Uterus (tissue), 2 donors: ENCODE measurements at regions not wholly inside any gene's neighbourhood (a gene's known extent, or its start where the extent isn't known, plus 50 kb on each side); places are given as distances from the start of the nearest gene placed in this dataset.

Source experiments
- POLR2A ChIP-seq, 2 donors: fragments of 450-650 bp; IDR thresholded peaks; one replicate each; pipeline ENCODE4 v1.6.1; 2016; ENCODE audit warnings: antibody characterized with exemption in 2 of 2, mild to moderate bottlenecking in 1 of 2, moderate library complexity in 1 of 2
- TF ChIP-seq, protein P1 (sequence below), 4 experiments: fragments of 200-600 bp in 2 of 4; fragments of 450-650 bp in 2 of 4; sonication (generic) in 2 of 4; IDR thresholded peaks; one replicate each; pipeline ENCODE4 v1.5.1; 2016 to 2019; ENCODE audit warnings: antibody characterized with exemption in 4 of 4, mild to moderate bottlenecking in 2 of 4, moderate library complexity in 1 of 4

DNA sequence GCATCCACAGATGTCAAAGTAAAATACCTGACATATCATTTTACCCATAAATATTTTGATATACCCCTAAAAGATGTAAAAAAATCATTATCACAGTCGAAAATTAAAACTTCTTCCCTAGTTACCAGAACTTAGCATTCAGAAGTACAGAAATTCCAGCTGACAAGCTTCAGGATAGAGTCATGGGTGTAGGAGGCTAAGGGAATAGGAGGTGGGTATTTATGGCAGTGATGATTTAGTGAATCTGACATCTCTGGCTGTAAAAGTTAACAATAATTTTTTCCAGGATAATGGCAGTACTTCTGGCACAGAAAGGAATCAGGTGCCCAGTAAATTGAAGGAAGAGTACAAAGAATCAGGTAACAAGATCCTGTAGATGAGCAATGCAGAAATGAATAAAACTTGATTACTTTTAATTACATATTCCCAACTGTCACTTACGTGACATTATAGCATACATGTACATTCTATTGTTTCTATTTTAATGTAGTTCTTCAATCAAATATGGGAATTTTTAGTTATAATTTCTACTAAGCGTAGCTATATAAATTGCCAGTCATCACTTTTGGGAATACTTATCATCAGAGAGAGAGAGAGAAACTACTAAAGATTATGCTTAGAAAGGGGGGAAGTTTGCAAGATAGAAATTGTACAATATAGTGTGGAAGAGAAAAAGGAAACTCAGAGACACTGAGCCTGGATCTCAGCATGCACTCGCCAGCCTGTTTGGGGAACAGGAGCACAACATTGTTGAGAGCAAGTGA is 143.4 kb downstream of the TMEM144 start:
- TF ChIP-seq, protein P1, sequence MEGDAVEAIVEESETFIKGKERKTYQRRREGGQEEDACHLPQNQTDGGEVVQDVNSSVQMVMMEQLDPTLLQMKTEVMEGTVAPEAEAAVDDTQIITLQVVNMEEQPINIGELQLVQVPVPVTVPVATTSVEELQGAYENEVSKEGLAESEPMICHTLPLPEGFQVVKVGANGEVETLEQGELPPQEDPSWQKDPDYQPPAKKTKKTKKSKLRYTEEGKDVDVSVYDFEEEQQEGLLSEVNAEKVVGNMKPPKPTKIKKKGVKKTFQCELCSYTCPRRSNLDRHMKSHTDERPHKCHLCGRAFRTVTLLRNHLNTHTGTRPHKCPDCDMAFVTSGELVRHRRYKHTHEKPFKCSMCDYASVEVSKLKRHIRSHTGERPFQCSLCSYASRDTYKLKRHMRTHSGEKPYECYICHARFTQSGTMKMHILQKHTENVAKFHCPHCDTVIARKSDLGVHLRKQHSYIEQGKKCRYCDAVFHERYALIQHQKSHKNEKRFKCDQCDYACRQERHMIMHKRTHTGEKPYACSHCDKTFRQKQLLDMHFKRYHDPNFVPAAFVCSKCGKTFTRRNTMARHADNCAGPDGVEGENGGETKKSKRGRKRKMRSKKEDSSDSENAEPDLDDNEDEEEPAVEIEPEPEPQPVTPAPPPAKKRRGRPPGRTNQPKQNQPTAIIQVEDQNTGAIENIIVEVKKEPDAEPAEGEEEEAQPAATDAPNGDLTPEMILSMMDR (IDR thresholded peaks at IDR 0.05), result no peak
- TF ChIP-seq POLR2A (IDR thresholded peaks at IDR 0.05), result no peak
